ENCODE measurements at regions not wholly inside any gene's neighbourhood (a gene's known extent, or its start where the extent isn't known, plus 50 kb on each side); places are given as distances from the start of the nearest gene placed in this dataset.

DNA sequence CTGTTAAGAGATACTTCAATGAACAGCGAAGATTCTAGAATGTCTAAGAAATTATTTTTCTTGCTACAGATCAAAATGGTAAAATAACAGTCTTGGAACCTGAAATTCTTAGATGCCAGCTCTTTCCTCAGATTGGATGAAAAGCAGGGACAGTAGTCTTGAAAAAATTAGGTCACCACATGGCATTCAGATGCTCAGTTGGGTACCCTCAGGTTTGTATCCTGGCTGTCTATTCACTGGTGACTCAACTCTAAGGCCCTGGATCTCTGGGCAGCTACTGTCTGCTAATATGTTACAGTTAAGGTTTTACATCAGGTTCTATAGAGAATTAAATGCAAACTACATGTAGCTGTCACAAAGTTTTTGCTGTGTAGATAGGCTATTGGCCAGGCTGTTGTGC is 528.9 kb upstream of the ADAMTS5 start:
- ATAC-seq (ENCODE audit: low read depth) (no peak), DNase-seq (no peak)
- intact Hi-C loops (cut with micrococcal nuclease) = no loop called here
- ChIA-PET POLR2A (no interaction called here), CTCF (no interaction called here)
- H3K4me3 Mint-ChIP-seq = no peak overlapping the region
- no peak overlapping the region for H3K27ac Mint-ChIP-seq
- H3K9me3 Mint-ChIP-seq = peaks cover 3% of the 10 kb centered on the region
- TF ChIP-seq, protein P1, sequence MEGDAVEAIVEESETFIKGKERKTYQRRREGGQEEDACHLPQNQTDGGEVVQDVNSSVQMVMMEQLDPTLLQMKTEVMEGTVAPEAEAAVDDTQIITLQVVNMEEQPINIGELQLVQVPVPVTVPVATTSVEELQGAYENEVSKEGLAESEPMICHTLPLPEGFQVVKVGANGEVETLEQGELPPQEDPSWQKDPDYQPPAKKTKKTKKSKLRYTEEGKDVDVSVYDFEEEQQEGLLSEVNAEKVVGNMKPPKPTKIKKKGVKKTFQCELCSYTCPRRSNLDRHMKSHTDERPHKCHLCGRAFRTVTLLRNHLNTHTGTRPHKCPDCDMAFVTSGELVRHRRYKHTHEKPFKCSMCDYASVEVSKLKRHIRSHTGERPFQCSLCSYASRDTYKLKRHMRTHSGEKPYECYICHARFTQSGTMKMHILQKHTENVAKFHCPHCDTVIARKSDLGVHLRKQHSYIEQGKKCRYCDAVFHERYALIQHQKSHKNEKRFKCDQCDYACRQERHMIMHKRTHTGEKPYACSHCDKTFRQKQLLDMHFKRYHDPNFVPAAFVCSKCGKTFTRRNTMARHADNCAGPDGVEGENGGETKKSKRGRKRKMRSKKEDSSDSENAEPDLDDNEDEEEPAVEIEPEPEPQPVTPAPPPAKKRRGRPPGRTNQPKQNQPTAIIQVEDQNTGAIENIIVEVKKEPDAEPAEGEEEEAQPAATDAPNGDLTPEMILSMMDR (IDR thresholded peaks at IDR 0.05) = no peak
- no peaks in the 10 kb centered on the region for H3K4me1 Mint-ChIP-seq
- no peaks in the 10 kb centered on the region for H3K27me3 Mint-ChIP-seq
- H3K36me3 Mint-ChIP-seq (ENCODE audit: low read depth) = no peaks in the 10 kb centered on the region

DNA sequence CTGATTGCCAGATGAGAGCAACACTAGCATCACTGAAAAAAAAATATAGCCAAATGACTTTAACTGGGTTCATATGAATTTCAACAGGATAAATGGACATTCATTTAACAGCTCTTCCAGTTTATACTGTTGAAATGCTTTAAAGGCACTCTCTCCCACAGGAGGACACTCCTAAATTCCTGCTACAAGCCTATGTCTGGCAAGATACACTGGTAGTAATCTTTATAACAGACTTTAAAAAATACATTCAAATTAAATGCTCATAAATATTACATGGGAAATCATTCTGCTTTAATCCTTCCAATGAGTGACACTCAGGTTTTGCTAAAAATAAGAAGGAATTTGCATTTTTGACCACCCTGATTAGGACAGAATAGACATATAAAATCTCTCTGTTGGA is 526.7 kb upstream of the ADAMTS5 start:
- Mint-ChIP-seq H3K27ac (no peak overlapping the region), H3K9me3 (peaks cover 3% of the 10 kb centered on the region), H3K27me3 (no peaks in the 10 kb centered on the region), H3K4me1 (no peaks in the 10 kb centered on the region), H3K36me3 (ENCODE audit: low read depth) (no peaks in the 10 kb centered on the region), H3K4me3 (no peak overlapping the region)
- ATAC-seq (ENCODE audit: low read depth) = no peak
- intact Hi-C loops (cut with micrococcal nuclease) = no loop called here
- ChIA-PET CTCF (no interaction called here), POLR2A (no interaction called here)
- TF ChIP-seq, protein P1 (IDR thresholded peaks at IDR 0.05) = no peak
- no peak for DNase-seq

DNA sequence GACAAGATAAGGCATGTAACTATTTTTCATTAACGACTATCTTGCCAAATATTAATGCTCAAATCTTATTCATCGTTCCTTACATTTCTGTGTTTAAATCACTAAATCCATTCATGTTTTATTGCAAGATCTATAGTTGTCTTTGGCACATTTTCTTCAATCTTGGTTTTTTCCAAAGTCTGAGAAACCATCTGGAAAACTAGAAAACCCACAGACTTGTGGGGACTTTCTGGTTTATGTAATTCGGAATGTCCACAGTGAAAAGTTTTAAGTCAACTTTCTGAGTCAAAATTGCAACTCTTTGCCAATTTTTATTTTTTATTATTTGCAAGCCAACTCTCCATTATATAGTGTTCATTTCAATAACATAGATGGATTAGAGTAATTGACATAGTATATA is 520.8 kb upstream of the ADAMTS5 start:
- CTCF ChIA-PET = no interaction called here
- TF ChIP-seq, protein P1 (IDR thresholded peaks at IDR 0.05) = no peak
- H3K4me3 Mint-ChIP-seq = no peak overlapping the region
- no peak overlapping the region for H3K27ac Mint-ChIP-seq
- no peaks in the 10 kb centered on the region for H3K4me1 Mint-ChIP-seq
- POLR2A ChIA-PET = no interaction called here
- no peaks in the 10 kb centered on the region for H3K27me3 Mint-ChIP-seq
- ATAC-seq (ENCODE audit: low read depth) (no peak), DNase-seq (no peak)
- H3K9me3 Mint-ChIP-seq = peaks cover 3% of the 10 kb centered on the region
- intact Hi-C loops (cut with micrococcal nuclease) = no loop called here
- no peaks in the 10 kb centered on the region for H3K36me3 Mint-ChIP-seq (ENCODE audit: low read depth)

DNA sequence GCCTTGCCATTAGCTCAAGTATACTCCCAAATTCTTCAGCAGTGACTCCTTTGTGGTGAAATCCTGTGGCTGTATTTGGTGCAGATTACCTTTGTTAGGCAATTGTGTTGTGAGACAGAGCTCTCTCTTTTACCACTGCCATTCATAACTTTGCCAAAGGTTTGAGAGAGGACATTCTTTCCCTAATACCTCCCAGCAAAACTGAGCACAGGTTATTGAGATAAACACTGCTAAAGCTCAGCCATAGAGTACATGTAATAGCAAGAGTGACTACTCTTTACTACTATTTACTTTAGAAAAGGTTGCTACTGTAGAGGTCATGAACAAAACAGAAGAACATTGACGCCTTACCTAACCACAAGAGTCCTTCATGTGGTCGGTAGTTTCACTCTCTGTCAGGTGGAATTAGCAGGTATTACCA is 514.0 kb upstream of the ADAMTS5 start:
- H3K36me3 Mint-ChIP-seq (ENCODE audit: low read depth) = no peaks in the 10 kb centered on the region
- TF ChIP-seq, protein P1 (IDR thresholded peaks at IDR 0.05) = no peak
- POLR2A ChIA-PET = no interaction called here
- H3K4me1 Mint-ChIP-seq = no peaks in the 10 kb centered on the region
- no peaks in the 10 kb centered on the region for H3K9me3 Mint-ChIP-seq
- CTCF ChIA-PET = no interaction called here
- no peaks in the 10 kb centered on the region for H3K27me3 Mint-ChIP-seq
- DNase-seq (no peak), ATAC-seq (ENCODE audit: low read depth) (no peak)
- H3K27ac Mint-ChIP-seq = no peak overlapping the region
- H3K4me3 Mint-ChIP-seq = no peak overlapping the region
- intact Hi-C loops (cut with micrococcal nuclease) = no loop called here

DNA sequence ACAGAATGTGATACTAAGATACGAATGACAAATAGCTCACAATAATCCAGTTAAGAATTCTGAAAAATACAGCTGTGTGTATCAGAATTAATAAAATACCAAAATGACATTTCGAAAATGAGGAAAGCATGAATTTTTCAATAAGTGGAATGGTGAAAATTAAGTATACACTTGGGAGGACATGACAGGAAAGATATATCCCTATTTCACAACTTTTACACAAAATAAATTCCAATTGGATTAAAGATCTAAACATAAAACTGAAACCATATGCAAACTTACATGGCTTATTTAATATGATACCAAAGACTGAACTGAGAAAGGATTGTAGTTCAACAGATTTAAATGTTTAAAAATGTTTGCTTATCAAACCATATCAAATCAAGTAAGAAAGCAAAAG is 510.4 kb upstream of the ADAMTS5 start:
- TF ChIP-seq, protein P1 (IDR thresholded peaks at IDR 0.05) = no peak
- ChIA-PET CTCF (no interaction called here), POLR2A (no interaction called here)
- H3K4me3 Mint-ChIP-seq = no peak overlapping the region
- H3K9me3 Mint-ChIP-seq = no peaks in the 10 kb centered on the region
- intact Hi-C loops (cut with micrococcal nuclease) = no loop called here
- DNase-seq (no peak), ATAC-seq (ENCODE audit: low read depth) (no peak)
- no peaks in the 10 kb centered on the region for H3K27me3 Mint-ChIP-seq
- no peaks in the 10 kb centered on the region for H3K4me1 Mint-ChIP-seq
- H3K27ac Mint-ChIP-seq = no peak overlapping the region
- H3K36me3 Mint-ChIP-seq (ENCODE audit: low read depth) = no peaks in the 10 kb centered on the region

Data from activated B cell treated with CpG ODN at 0.5 μM for 24 hours (primary cell).